GM12872 (cell line): ENCODE measurements at regions not wholly inside any gene's neighbourhood (a gene's known extent, or its start where the extent isn't known, plus 50 kb on each side); places are given as distances from the start of the nearest gene placed in this dataset.

Source experiments
- TF ChIP-seq, protein P1 (sequence below): IDR thresholded peaks from 3 replicates; pipeline ENCODE4 v1.5.1; 2011; ENCODE audit warnings: low read depth, mild to moderate bottlenecking, low read length, moderate library complexity; ENCODE audit not compliant: insufficient read depth

GRCh38 chr5:24986326-24986725 lies 341.5 kb upstream of the CDH10 start:
- TF ChIP-seq, protein P1, sequence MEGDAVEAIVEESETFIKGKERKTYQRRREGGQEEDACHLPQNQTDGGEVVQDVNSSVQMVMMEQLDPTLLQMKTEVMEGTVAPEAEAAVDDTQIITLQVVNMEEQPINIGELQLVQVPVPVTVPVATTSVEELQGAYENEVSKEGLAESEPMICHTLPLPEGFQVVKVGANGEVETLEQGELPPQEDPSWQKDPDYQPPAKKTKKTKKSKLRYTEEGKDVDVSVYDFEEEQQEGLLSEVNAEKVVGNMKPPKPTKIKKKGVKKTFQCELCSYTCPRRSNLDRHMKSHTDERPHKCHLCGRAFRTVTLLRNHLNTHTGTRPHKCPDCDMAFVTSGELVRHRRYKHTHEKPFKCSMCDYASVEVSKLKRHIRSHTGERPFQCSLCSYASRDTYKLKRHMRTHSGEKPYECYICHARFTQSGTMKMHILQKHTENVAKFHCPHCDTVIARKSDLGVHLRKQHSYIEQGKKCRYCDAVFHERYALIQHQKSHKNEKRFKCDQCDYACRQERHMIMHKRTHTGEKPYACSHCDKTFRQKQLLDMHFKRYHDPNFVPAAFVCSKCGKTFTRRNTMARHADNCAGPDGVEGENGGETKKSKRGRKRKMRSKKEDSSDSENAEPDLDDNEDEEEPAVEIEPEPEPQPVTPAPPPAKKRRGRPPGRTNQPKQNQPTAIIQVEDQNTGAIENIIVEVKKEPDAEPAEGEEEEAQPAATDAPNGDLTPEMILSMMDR: no peak

GRCh38 chr5:24963611-24964010 lies 318.8 kb upstream of the CDH10 start:
- TF ChIP-seq, protein P1: no peak

DNA sequence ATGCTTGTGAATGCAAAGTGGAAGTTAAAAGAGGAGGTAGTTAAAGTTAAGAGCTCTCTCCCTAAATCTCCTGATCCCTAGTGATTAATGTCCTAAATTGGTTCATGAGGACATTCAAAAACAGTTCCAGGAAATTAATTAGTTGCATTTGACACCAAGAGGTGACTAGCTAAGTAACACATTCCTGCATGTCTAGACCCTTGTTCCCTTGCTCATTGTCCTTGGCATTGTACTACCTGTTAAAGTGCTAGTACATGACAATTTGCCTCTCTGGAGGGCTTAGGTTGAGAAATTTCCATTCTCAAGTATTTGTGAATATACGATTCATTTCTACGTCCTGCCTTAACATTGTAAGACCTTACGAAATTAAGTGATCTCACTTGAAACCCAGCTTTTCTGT lies 278.6 kb upstream of the CDH10 start:
- TF ChIP-seq, protein P1: no peak

GRCh38 chr5:24918676-24919075 lies 273.9 kb upstream of the CDH10 start:
- TF ChIP-seq, protein P1: no peak

DNA sequence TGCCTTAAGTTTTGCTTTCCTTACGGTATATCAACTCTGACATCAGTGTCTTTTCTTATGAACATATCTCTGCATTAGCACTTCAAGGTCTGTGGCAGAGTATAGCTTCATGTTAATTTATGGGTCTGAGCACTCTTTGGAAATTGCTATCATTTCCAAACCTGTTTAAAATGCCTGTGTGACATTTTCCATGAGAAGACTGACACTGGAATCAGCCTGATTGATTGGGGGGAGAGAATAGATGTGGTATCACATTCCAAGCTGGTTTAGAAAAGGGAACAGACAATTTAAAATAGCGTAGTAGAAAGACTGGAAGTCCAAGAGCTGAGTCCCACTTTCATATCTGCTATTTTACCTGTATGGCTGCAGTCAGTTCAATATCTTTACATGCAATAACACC lies 272.1 kb upstream of the CDH10 start:
- TF ChIP-seq, protein P1: no peak

DNA sequence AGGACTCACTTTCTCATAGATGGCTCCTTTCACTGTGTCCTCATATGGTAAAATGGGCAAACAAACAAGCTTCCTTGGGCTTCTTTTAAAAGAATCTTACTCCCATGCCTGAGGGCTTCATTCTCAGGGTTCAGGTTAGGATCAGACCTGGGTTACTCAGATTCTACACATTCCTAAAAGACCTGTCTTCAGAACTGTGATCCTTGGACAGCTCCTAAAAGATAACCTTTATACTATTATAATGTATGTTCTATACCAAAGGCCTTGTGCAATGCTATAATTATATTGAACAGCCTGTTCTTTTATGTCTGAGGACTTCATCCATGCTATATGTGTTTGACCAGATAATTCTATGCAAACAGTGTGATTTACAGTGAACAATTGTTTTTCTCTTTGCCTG lies 264.4 kb upstream of the CDH10 start:
- TF ChIP-seq, protein P1: no peak

- TF ChIP-seq, protein P1: no peak
Observed at GRCh38 chr5:24906689-24907088, 261.9 kb upstream of the CDH10 start.

DNA sequence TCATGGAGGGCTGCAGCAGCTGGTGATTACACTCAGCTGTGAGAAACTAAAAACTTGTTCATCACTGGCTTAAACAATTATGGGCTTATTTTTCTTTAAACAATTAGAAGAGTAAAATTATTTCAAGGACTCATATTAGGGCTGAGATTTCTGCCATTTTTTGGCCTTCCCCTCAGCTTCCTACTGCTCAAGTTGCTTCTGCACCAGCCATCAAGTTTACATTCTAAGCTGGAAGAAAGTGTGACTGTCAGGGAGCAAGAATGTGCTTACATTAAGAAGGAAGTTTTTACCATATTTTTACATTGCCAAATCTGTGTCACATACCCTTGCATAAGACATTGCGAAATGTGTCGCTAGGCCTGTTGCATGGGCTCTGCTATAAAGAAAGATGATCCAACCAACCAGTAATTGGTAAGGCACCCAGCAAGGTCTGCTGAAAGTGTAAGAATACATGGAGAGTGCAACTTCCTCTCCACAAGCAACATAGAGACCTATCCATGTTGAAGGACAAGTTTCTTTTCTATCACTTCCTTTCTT lies 260.3 kb upstream of the CDH10 start:
- TF ChIP-seq, protein P1: no peak
